ENCODE measurements at regions not wholly inside any gene's neighbourhood (a gene's known extent, or its start where the extent isn't known, plus 50 kb on each side); places are given as distances from the start of the nearest gene placed in this dataset.

DNA sequence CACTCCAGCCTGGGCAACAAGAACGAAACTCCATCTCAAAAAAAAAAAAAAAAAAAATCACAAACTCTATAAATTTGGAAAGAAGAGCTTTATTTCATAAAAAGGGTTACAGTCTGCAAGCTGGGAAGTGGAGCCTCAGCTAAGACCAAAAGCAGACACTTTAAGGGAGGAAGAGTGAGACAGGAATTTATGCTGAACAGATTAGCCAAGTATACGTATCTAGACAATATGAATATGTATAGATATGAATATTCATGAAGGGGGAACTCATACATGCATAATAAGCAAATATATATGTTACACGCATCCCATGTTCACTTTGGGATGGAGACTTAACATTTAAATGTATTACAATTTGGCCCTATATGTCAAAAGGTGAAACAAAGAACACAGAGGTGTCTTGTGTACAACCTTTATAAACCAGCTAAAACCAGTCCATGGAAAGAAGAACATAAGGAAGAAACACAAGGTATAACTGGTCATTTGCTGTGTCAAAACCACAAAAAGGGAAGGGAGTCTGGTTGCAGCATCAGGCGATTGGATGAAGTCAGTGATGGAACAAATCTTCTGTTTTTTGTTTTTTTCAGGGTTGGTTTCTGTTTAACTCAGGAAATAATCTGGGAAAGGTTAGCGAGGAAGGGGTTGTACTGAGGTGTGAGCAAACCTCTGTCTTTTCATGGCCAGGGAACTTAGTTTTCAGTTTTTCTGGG lies 130.0 kb upstream of the MAOA start:
- Histone ChIP-seq H3K27ac (ENCODE audit: low read length in 2 of 2) (no peak overlapping the region), H3K4me3 (ENCODE audit: control extremely low read depth in 1 of 5, extremely low read depth in 1 of 5, insufficient read depth in 1 of 5, low read depth in 2 of 5, low read length in 4 of 5) (no peak overlapping the region), H3K36me3 (replicated peaks in 1 of 2; ENCODE audit: control extremely low read depth in 1 of 2, control insufficient read depth in 1 of 2, extremely low read depth in 1 of 2, insufficient read depth in 2 of 2, low read length in 1 of 2) (no peaks in the 10 kb centered on the region), H3K27me3 (replicated peaks in 1 of 4; ENCODE audit: control extremely low read depth in 1 of 4, control insufficient read depth in 3 of 4, insufficient read depth in 4 of 4, low read length in 3 of 4) (no peaks in the 10 kb centered on the region), H3K4me2 (replicated peaks; ENCODE audit: low read depth, low read length, poor library complexity, severe bottlenecking) (no peak overlapping the region), H3K9me3 (ENCODE audit: control extremely low read depth in 1 of 3, control insufficient read depth in 2 of 3, insufficient read depth in 1 of 3, low read length in 2 of 3) (no peaks in the 10 kb centered on the region), H4K20me1 (ENCODE audit: control insufficient read depth, insufficient read depth, low read length, poor library complexity, severe bottlenecking) (no peaks in the 10 kb centered on the region), H2AFZ (ENCODE audit: insufficient read depth, low read depth, low read length, poor library complexity, severe bottlenecking) (no peak overlapping the region), H3K79me2 (ENCODE audit: control insufficient read depth, insufficient read depth, low read length) (no peaks in the 10 kb centered on the region), H3K9ac (ENCODE audit: low read length) (no peak overlapping the region), H3K4me1 (ENCODE audit: control insufficient read depth in 2 of 2, insufficient read depth in 2 of 2, low read length in 2 of 2) (no peaks in the 10 kb centered on the region)
- TF ChIP-seq EZH2 (IDR thresholded peaks at IDR 0.05; ENCODE audit: borderline replicate concordance, insufficient read depth, low read depth, low read length, poor library complexity, severe bottlenecking): no peak
- TF ChIP-seq, protein P1, sequence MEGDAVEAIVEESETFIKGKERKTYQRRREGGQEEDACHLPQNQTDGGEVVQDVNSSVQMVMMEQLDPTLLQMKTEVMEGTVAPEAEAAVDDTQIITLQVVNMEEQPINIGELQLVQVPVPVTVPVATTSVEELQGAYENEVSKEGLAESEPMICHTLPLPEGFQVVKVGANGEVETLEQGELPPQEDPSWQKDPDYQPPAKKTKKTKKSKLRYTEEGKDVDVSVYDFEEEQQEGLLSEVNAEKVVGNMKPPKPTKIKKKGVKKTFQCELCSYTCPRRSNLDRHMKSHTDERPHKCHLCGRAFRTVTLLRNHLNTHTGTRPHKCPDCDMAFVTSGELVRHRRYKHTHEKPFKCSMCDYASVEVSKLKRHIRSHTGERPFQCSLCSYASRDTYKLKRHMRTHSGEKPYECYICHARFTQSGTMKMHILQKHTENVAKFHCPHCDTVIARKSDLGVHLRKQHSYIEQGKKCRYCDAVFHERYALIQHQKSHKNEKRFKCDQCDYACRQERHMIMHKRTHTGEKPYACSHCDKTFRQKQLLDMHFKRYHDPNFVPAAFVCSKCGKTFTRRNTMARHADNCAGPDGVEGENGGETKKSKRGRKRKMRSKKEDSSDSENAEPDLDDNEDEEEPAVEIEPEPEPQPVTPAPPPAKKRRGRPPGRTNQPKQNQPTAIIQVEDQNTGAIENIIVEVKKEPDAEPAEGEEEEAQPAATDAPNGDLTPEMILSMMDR (IDR thresholded peaks at IDR 0.05): no peak
- Mint-ChIP-seq H3K9me3 (ENCODE audit: insufficient read depth) (peaks cover 3% of the 10 kb centered on the region), H3K4me1 (no peaks in the 10 kb centered on the region), H3K27ac (no peak overlapping the region), H3K4me3 (no peak overlapping the region), H3K27me3 (no peaks in the 10 kb centered on the region)
- no peak for ATAC-seq (ENCODE audit: low read depth)
- no CpG with 5 or more reads among the region's 5 CpGs for WGBS (ENCODE audit: insufficient coverage)
- ChIA-PET POLR2A (no interaction called here), CTCF (no interaction called here)
- intact Hi-C loops (cut with micrococcal nuclease): no loop called here
- DNase-seq: no peak

DNA sequence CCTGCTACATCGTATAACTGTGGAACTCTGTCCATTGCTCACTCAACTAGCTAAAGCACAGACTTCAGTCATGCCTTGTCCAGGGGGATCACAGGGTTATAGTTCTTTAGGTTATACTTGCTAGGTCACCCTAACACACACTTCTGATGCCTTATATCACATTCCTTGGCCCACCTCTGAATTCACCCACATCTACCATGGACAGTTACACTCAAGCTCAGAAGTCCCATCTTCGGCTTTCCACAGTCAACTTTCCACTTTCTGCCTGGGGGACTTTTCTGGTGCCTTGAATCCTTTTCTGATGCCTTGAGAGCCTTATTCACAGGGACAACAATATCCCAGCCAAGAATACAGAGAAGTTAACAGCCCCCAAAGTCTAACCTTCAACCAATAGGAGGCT lies 129.2 kb upstream of the MAOA start:
- H3K9me3 ChIP-seq (ENCODE audit: control extremely low read depth in 1 of 3, control insufficient read depth in 2 of 3, insufficient read depth in 1 of 3, low read length in 2 of 3): no peaks in the 10 kb centered on the region
- DNase-seq (no peak), ATAC-seq (ENCODE audit: low read depth) (no peak)
- ChIA-PET POLR2A (no interaction called here), CTCF (no interaction called here)
- Mint-ChIP-seq H3K27ac (no peak overlapping the region), H3K4me1 (no peaks in the 10 kb centered on the region), H3K27me3 (no peaks in the 10 kb centered on the region), H3K4me3 (no peak overlapping the region), H3K9me3 (ENCODE audit: insufficient read depth) (peaks cover 3% of the 10 kb centered on the region)
- no peak overlapping the region for H2AFZ ChIP-seq (ENCODE audit: insufficient read depth, low read depth, low read length, poor library complexity, severe bottlenecking)
- no peaks in the 10 kb centered on the region for H3K79me2 ChIP-seq (ENCODE audit: control insufficient read depth, insufficient read depth, low read length)
- no peaks in the 10 kb centered on the region for H4K20me1 ChIP-seq (ENCODE audit: control insufficient read depth, insufficient read depth, low read length, poor library complexity, severe bottlenecking)
- no peaks in the 10 kb centered on the region for H3K4me1 ChIP-seq (ENCODE audit: control insufficient read depth in 2 of 2, insufficient read depth in 2 of 2, low read length in 2 of 2)
- H3K27ac ChIP-seq (ENCODE audit: low read length in 2 of 2): no peak overlapping the region
- no peaks in the 10 kb centered on the region for H3K36me3 ChIP-seq (replicated peaks in 1 of 2; ENCODE audit: control extremely low read depth in 1 of 2, control insufficient read depth in 1 of 2, extremely low read depth in 1 of 2, insufficient read depth in 2 of 2, low read length in 1 of 2)
- intact Hi-C loops (cut with micrococcal nuclease): no loop called here
- TF ChIP-seq, protein P1 (IDR thresholded peaks at IDR 0.05): no peak
- TF ChIP-seq EZH2 (IDR thresholded peaks at IDR 0.05; ENCODE audit: borderline replicate concordance, insufficient read depth, low read depth, low read length, poor library complexity, severe bottlenecking): no peak
- 100% methylated on average over 1 of the region's 2 CpGs for WGBS (ENCODE audit: insufficient coverage)
- no peak overlapping the region for H3K4me3 ChIP-seq (ENCODE audit: control extremely low read depth in 1 of 5, extremely low read depth in 1 of 5, insufficient read depth in 1 of 5, low read depth in 2 of 5, low read length in 4 of 5)
- no peaks in the 10 kb centered on the region for H3K27me3 ChIP-seq (replicated peaks in 1 of 4; ENCODE audit: control extremely low read depth in 1 of 4, control insufficient read depth in 3 of 4, insufficient read depth in 4 of 4, low read length in 3 of 4)
- no peak overlapping the region for H3K4me2 ChIP-seq (replicated peaks; ENCODE audit: low read depth, low read length, poor library complexity, severe bottlenecking)
- H3K9ac ChIP-seq (ENCODE audit: low read length): no peak overlapping the region

All from B cell (primary cell).